ENCODE measurements at regions not wholly inside any gene's neighbourhood (a gene's known extent, or its start where the extent isn't known, plus 50 kb on each side); places are given as distances from the start of the nearest gene placed in this dataset.

GRCh38 chr13:59363313-59363712 is 800.4 kb downstream of the DIAPH3 start:
- Mint-ChIP-seq H3K4me1 (ENCODE audit: low read depth) (no peaks in the 10 kb centered on the region), H3K27me3 (ENCODE audit: low read depth) (no peaks in the 10 kb centered on the region), H3K27ac (no peak overlapping the region), H3K9me3 (ENCODE audit: insufficient read depth) (no peaks in the 10 kb centered on the region), H3K36me3 (ENCODE audit: low read depth) (no peaks in the 10 kb centered on the region), H3K4me3 (no peak overlapping the region)
- ChIA-PET POLR2A (no interaction called here), CTCF (no interaction called here)
- DNase-seq (no peak), ATAC-seq (no peak)

GRCh38 chr13:59363947-59364346 is 799.8 kb downstream of the DIAPH3 start:
- H3K4me3 Mint-ChIP-seq = no peak overlapping the region
- H3K9me3 Mint-ChIP-seq (ENCODE audit: insufficient read depth) = no peaks in the 10 kb centered on the region
- H3K27ac Mint-ChIP-seq = no peak overlapping the region
- ChIA-PET POLR2A (no interaction called here), CTCF (no interaction called here)
- DNase-seq (no peak), ATAC-seq (no peak)
- no peaks in the 10 kb centered on the region for H3K36me3 Mint-ChIP-seq (ENCODE audit: low read depth)
- no peaks in the 10 kb centered on the region for H3K4me1 Mint-ChIP-seq (ENCODE audit: low read depth)
- H3K27me3 Mint-ChIP-seq (ENCODE audit: low read depth) = no peaks in the 10 kb centered on the region

- H3K4me3 Mint-ChIP-seq = no peak overlapping the region
- ChIA-PET CTCF (no interaction called here), POLR2A (no interaction called here)
- no peaks in the 10 kb centered on the region for H3K27me3 Mint-ChIP-seq (ENCODE audit: low read depth)
- ATAC-seq (no peak), DNase-seq (no peak)
- H3K27ac Mint-ChIP-seq = no peak overlapping the region
- H3K36me3 Mint-ChIP-seq (ENCODE audit: low read depth) = no peaks in the 10 kb centered on the region
- no peaks in the 10 kb centered on the region for H3K9me3 Mint-ChIP-seq (ENCODE audit: insufficient read depth)
- H3K4me1 Mint-ChIP-seq (ENCODE audit: low read depth) = no peaks in the 10 kb centered on the region
Measured at GRCh38 chr13:59364641-59365085, 799.1 kb downstream of the DIAPH3 start.

- Mint-ChIP-seq H3K4me3 (no peak overlapping the region), H3K27me3 (ENCODE audit: low read depth) (no peaks in the 10 kb centered on the region), H3K27ac (no peak overlapping the region), H3K9me3 (ENCODE audit: insufficient read depth) (no peaks in the 10 kb centered on the region), H3K4me1 (ENCODE audit: low read depth) (no peaks in the 10 kb centered on the region), H3K36me3 (ENCODE audit: low read depth) (no peaks in the 10 kb centered on the region)
- DNase-seq = no peak
- ChIA-PET CTCF (interaction anchor here (0.8 to 1.2 kb wide), 2 partner anchors 9 to 49 kb away, joined by 3 read pairs; no protein-coding TSS in a partner anchor), POLR2A (no interaction called here)
- no peak for ATAC-seq
Measured at GRCh38 chr13:59367467-59367866, 796.3 kb downstream of the DIAPH3 start.

GRCh38 chr13:59367904-59368303 is 795.8 kb downstream of the DIAPH3 start:
- DNase-seq = no peak
- no peaks in the 10 kb centered on the region for H3K36me3 Mint-ChIP-seq (ENCODE audit: low read depth)
- no peak overlapping the region for H3K4me3 Mint-ChIP-seq
- H3K27me3 Mint-ChIP-seq (ENCODE audit: low read depth) = no peaks in the 10 kb centered on the region
- H3K27ac Mint-ChIP-seq = no peak overlapping the region
- no peak for ATAC-seq
- ChIA-PET POLR2A (no interaction called here), CTCF (interaction anchor here (0.8 to 1.2 kb wide), 2 partner anchors 9 to 50 kb away, joined by 3 read pairs; no protein-coding TSS in a partner anchor)
- H3K4me1 Mint-ChIP-seq (ENCODE audit: low read depth) = no peaks in the 10 kb centered on the region
- no peaks in the 10 kb centered on the region for H3K9me3 Mint-ChIP-seq (ENCODE audit: insufficient read depth)

- H3K27ac Mint-ChIP-seq = no peak overlapping the region
- ATAC-seq = no peak
- POLR2A ChIA-PET = no interaction called here
- no peak overlapping the region for H3K4me3 Mint-ChIP-seq
- DNase-seq = no peak
- no peaks in the 10 kb centered on the region for H3K36me3 Mint-ChIP-seq (ENCODE audit: low read depth)
- H3K9me3 Mint-ChIP-seq (ENCODE audit: insufficient read depth) = no peaks in the 10 kb centered on the region
- no peaks in the 10 kb centered on the region for H3K4me1 Mint-ChIP-seq (ENCODE audit: low read depth)
- CTCF ChIA-PET = no interaction called here
- no peaks in the 10 kb centered on the region for H3K27me3 Mint-ChIP-seq (ENCODE audit: low read depth)
Measured at GRCh38 chr13:59368693-59369092, 795.0 kb downstream of the DIAPH3 start.

- ATAC-seq (no peak), DNase-seq (no peak)
- Mint-ChIP-seq H3K4me3 (no peak overlapping the region), H3K27ac (no peak overlapping the region), H3K27me3 (ENCODE audit: low read depth) (peaks cover 3% of the 10 kb centered on the region), H3K9me3 (ENCODE audit: insufficient read depth) (no peaks in the 10 kb centered on the region), H3K36me3 (ENCODE audit: low read depth) (no peaks in the 10 kb centered on the region), H3K4me1 (ENCODE audit: low read depth) (no peaks in the 10 kb centered on the region)
- POLR2A ChIA-PET = no interaction called here
- CTCF ChIA-PET = interaction anchor here (0.5 kb wide), 1 partner anchor 54 kb away, joined by 4 read pairs; no protein-coding TSS in a partner anchor
Measured at GRCh38 chr13:59371229-59371628, 792.5 kb downstream of the DIAPH3 start.

- no peak overlapping the region for H3K27ac Mint-ChIP-seq
- no peaks in the 10 kb centered on the region for H3K4me1 Mint-ChIP-seq (ENCODE audit: low read depth)
- ATAC-seq = no peak
- ChIA-PET CTCF (no interaction called here), POLR2A (no interaction called here)
- H3K27me3 Mint-ChIP-seq (ENCODE audit: low read depth) = peaks cover 3% of the 10 kb centered on the region
- no peaks in the 10 kb centered on the region for H3K36me3 Mint-ChIP-seq (ENCODE audit: low read depth)
- no peak for DNase-seq
- no peaks in the 10 kb centered on the region for H3K9me3 Mint-ChIP-seq (ENCODE audit: insufficient read depth)
- H3K4me3 Mint-ChIP-seq = no peak overlapping the region
Measured at GRCh38 chr13:59373341-59373740, 790.4 kb downstream of the DIAPH3 start.

GRCh38 chr13:59374691-59375090 is 789.0 kb downstream of the DIAPH3 start:
- Mint-ChIP-seq H3K36me3 (ENCODE audit: low read depth) (no peaks in the 10 kb centered on the region), H3K4me3 (no peak overlapping the region), H3K4me1 (ENCODE audit: low read depth) (no peaks in the 10 kb centered on the region), H3K9me3 (ENCODE audit: insufficient read depth) (peaks cover 1% of the 10 kb centered on the region), H3K27ac (no peak overlapping the region), H3K27me3 (ENCODE audit: low read depth) (peaks cover 3% of the 10 kb centered on the region)
- no peak for ATAC-seq
- ChIA-PET CTCF (interaction anchor here (1.1 kb wide), 1 partner anchor 17 kb away, joined by 5 read pairs; no protein-coding TSS in a partner anchor), POLR2A (no interaction called here)
- DNase-seq = no peak

GRCh38 chr13:59384154-59384553 is 779.6 kb downstream of the DIAPH3 start:
- H3K4me3 Mint-ChIP-seq = no peak overlapping the region
- peaks cover 12% of the 10 kb centered on the region for H3K27me3 Mint-ChIP-seq (ENCODE audit: low read depth)
- ChIA-PET CTCF (no interaction called here), POLR2A (no interaction called here)
- no peak for ATAC-seq
- no peak for DNase-seq
- no peak overlapping the region for H3K27ac Mint-ChIP-seq
- peaks cover 7% of the 10 kb centered on the region for H3K9me3 Mint-ChIP-seq (ENCODE audit: insufficient read depth)
- no peaks in the 10 kb centered on the region for H3K4me1 Mint-ChIP-seq (ENCODE audit: low read depth)
- H3K36me3 Mint-ChIP-seq (ENCODE audit: low read depth) = no peaks in the 10 kb centered on the region

GRCh38 chr13:59391696-59392095 is 772.0 kb downstream of the DIAPH3 start:
- CTCF ChIA-PET = interaction anchor here (0.7 to 5.1 kb wide), 32 partner anchors 9 to 1040 kb away, joined by 3 to 51 read pairs (median 4); no protein-coding TSS in a partner anchor
- Mint-ChIP-seq H3K4me1 (ENCODE audit: low read depth) (no peaks in the 10 kb centered on the region), H3K4me3 (no peak overlapping the region), H3K9me3 (ENCODE audit: insufficient read depth) (no peaks in the 10 kb centered on the region), H3K27ac (no peak overlapping the region), H3K36me3 (ENCODE audit: low read depth) (no peaks in the 10 kb centered on the region), H3K27me3 (ENCODE audit: low read depth) (peaks cover 11% of the 10 kb centered on the region)
- POLR2A ChIA-PET = interaction anchor here (0.7 kb wide), 1 partner anchor 47 kb away, joined by 3 read pairs; no protein-coding TSS in a partner anchor
- DNase-seq = peak; percentile 80
- ATAC-seq = peak; percentile 96

- Mint-ChIP-seq H3K4me1 (ENCODE audit: low read depth) (no peaks in the 10 kb centered on the region), H3K4me3 (no peak overlapping the region), H3K9me3 (ENCODE audit: insufficient read depth) (no peaks in the 10 kb centered on the region), H3K27ac (no peak overlapping the region), H3K27me3 (ENCODE audit: low read depth) (peaks cover 8% of the 10 kb centered on the region), H3K36me3 (ENCODE audit: low read depth) (no peaks in the 10 kb centered on the region)
- DNase-seq (no peak), ATAC-seq (no peak)
- ChIA-PET POLR2A (interaction anchor here (0.7 kb wide), 1 partner anchor 47 kb away, joined by 3 read pairs; no protein-coding TSS in a partner anchor), CTCF (interaction anchor here (0.7 to 5.1 kb wide), 29 partner anchors 8 to 1039 kb away, joined by 3 to 51 read pairs (median 4); no protein-coding TSS in a partner anchor)
Measured at GRCh38 chr13:59392328-59392727, 771.4 kb downstream of the DIAPH3 start.

- ATAC-seq (no peak), DNase-seq (no peak)
- CTCF ChIA-PET = interaction anchor here (0.9 kb wide), 1 partner anchor 974 kb away, joined by 3 read pairs; no protein-coding TSS in a partner anchor
- Mint-ChIP-seq H3K27me3 (ENCODE audit: low read depth) (peaks cover under 1% of the 10 kb centered on the region), H3K4me1 (ENCODE audit: low read depth) (no peaks in the 10 kb centered on the region), H3K9me3 (ENCODE audit: insufficient read depth) (no peaks in the 10 kb centered on the region), H3K36me3 (ENCODE audit: low read depth) (no peaks in the 10 kb centered on the region), H3K27ac (no peak overlapping the region), H3K4me3 (no peak overlapping the region)
- POLR2A ChIA-PET = no interaction called here
Measured at GRCh38 chr13:59394496-59394895, 769.2 kb downstream of the DIAPH3 start.
